PC-9 (cell line): ENCODE measurements at regions not wholly inside any gene's neighbourhood (a gene's known extent, or its start where the extent isn't known, plus 50 kb on each side); places are given as distances from the start of the nearest gene placed in this dataset.

Experiments
- CTCF ChIP-seq: fragments of 200-600 bp; sonication (generic); conservative IDR thresholded peaks from 2 replicates; pipeline ENCODE4 v1.6.1; 2017; ENCODE audit warnings: mixed run types, antibody characterized with exemption, mild to moderate bottlenecking, moderate library complexity
- EZH2 ChIP-seq: fragments of 200-600 bp; sonication (generic); IDR thresholded peaks from 2 replicates; pipeline ENCODE4 v1.8.0; 2017; ENCODE audit warnings: antibody characterized with exemption, low read depth

GRCh38 chr9:25876248-25876647, 198.0 kb upstream of the TUSC1 start:
- TF ChIP-seq CTCF (no peak), EZH2 (no peak)
